Lower leg skin (tissue), 4 donors: ENCODE measurements at regions not wholly inside any gene's neighbourhood (a gene's known extent, or its start where the extent isn't known, plus 50 kb on each side); places are given as distances from the start of the nearest gene placed in this dataset.

Experiments used
- DNase-seq, 2 donors: peaks; one replicate each; pipeline ENCODE4 v3.0.0-alpha.2; 2019; ENCODE audit warnings: low spot score in 2 of 2
- H3K4me3 ChIP-seq: fragments of 200-600 bp; sonication (generic); 2 replicates; pipeline ENCODE4 v1.5.1; 2017; ENCODE audit warnings: mild to moderate bottlenecking, low read depth; ENCODE audit not compliant: poor library complexity, severe bottlenecking
- CTCF ChIP-seq, 3 donors: fragments of 450-650 bp; IDR thresholded peaks; one replicate each; pipeline ENCODE4 v1.5.1; 2016; ENCODE audit warnings: antibody characterized with exemption in 3 of 3, mild to moderate bottlenecking in 3 of 3, moderate library complexity in 2 of 3
- POLR2A ChIP-seq, 2 donors: fragments of 450-650 bp; IDR thresholded peaks; one replicate each; pipeline ENCODE4 v1.6.1; 2016 to 2017; ENCODE audit warnings: antibody characterized with exemption in 2 of 2, mild to moderate bottlenecking in 1 of 2, moderate library complexity in 1 of 2
- WGBS, 2 donors: methylation state at CpG; one replicate each; pipeline ENCODE4 v1.1.5; 2018; 5-methylcytosine and 5-hydroxymethylcytosine counted together
- intact Hi-C: fragments of 100-400 bp; cut with DNase I; formaldehyde crosslinking; loops from one replicate; pipeline ENCODE4 v1.15.0; 2023; ENCODE audit warnings: low total_unique reads

GRCh38 chr13:47175172-47175866, 278.5 kb upstream of the HTR2A start:
- intact Hi-C loops: no loop called here
- no peak overlapping the region for H3K4me3 ChIP-seq
- WGBS, 2 donors: 37 to 44% methylated on average over 3 of the region's 3 CpGs
- no peak for DNase-seq
- TF ChIP-seq CTCF (IDR thresholded peaks at IDR 0.05) (no peak), POLR2A (IDR thresholded peaks at IDR 0.05) (no peak)

GRCh38 chr13:47170971-47171370, 274.1 kb upstream of the HTR2A start:
- H3K4me3 ChIP-seq: no peak overlapping the region
- WGBS, 2 donors: 72 to 77% methylated on average over 1 of the region's 1 CpG
- intact Hi-C loops: no loop called here
- DNase-seq: no peak
- TF ChIP-seq POLR2A (IDR thresholded peaks at IDR 0.05) (no peak), CTCF (IDR thresholded peaks at IDR 0.05) (no peak)

GRCh38 chr13:47168618-47169017, 271.8 kb upstream of the HTR2A start:
- no peak for DNase-seq
- H3K4me3 ChIP-seq: no peak overlapping the region
- intact Hi-C loops: no loop called here
- TF ChIP-seq CTCF (IDR thresholded peaks at IDR 0.05): no peak
- TF ChIP-seq POLR2A (IDR thresholded peaks at IDR 0.05): no peak
- 42 to 56% methylated on average over 7 of the region's 7 CpGs for WGBS, 2 donors

GRCh38 chr13:47168066-47168465, 271.2 kb upstream of the HTR2A start:
- no peak overlapping the region for H3K4me3 ChIP-seq
- DNase-seq: no peak
- no peak for TF ChIP-seq POLR2A (IDR thresholded peaks at IDR 0.05)
- TF ChIP-seq CTCF (IDR thresholded peaks at IDR 0.05): no peak
- WGBS, 2 donors: 63 to 64% methylated on average over 6 of the region's 6 CpGs
- intact Hi-C loops: no loop called here

GRCh38 chr13:47166336-47166735, 269.5 kb upstream of the HTR2A start:
- WGBS, 2 donors: 63 to 66% methylated on average over 4 of the region's 4 CpGs
- intact Hi-C loops: no loop called here
- DNase-seq: no peak
- no peak overlapping the region for H3K4me3 ChIP-seq
- no peak for TF ChIP-seq CTCF (IDR thresholded peaks at IDR 0.05)
- no peak for TF ChIP-seq POLR2A (IDR thresholded peaks at IDR 0.05)
